Thyroid gland (tissue), 4 donors: ENCODE measurements at regions not wholly inside any gene's neighbourhood (a gene's known extent, or its start where the extent isn't known, plus 50 kb on each side); places are given as distances from the start of the nearest gene placed in this dataset.

Experiments used
- CTCF ChIP-seq, 6 experiments: fragments of 200-600 bp in 3 of 6; fragments of 450-650 bp in 3 of 6; sonication (generic) in 3 of 6; IDR thresholded peaks; one replicate each; pipeline ENCODE4 v1.5.1; 2016 to 2019; ENCODE audit warnings: antibody characterized with exemption in 6 of 6, mild to moderate bottlenecking in 2 of 6, inconsistent platforms in 1 of 6, moderate library complexity in 1 of 6
- POLR2A ChIP-seq, 2 donors: fragments of 450-650 bp; IDR thresholded peaks; one replicate each; pipeline ENCODE4 v1.6.1; 2017; ENCODE audit warnings: antibody characterized with exemption in 2 of 2, mild to moderate bottlenecking in 2 of 2, moderate library complexity in 1 of 2

GRCh38 chr3:28013864-28014473 is 227.4 kb upstream of the CMC1 start:
- TF ChIP-seq CTCF (IDR thresholded peaks at IDR 0.05) (no peak), POLR2A (IDR thresholded peaks at IDR 0.05) (no peak)
